ENCODE measurements at regions not wholly inside any gene's neighbourhood (a gene's known extent, or its start where the extent isn't known, plus 50 kb on each side); places are given as distances from the start of the nearest gene placed in this dataset.

- no peaks in the 10 kb centered on the region for H3K27me3 ChIP-seq (ENCODE audit: control insufficient read depth, insufficient read depth, low read length)
- POLR2A ChIA-PET, result no interaction called here
- H3K4me3 ChIP-seq (ENCODE audit: low read depth, low read length), result no peak overlapping the region
- no peak for TF ChIP-seq CTCF (IDR thresholded peaks at IDR 0.05; ENCODE audit: low read depth, low read length)
- H3K27ac ChIP-seq (ENCODE audit: low read depth, low read length), result no peak overlapping the region
- CTCF ChIA-PET, result no interaction called here
- no peak for DNase-seq (ENCODE audit: low read depth, low spot score)
- H3K9me3 ChIP-seq (ENCODE audit: control insufficient read depth, insufficient read depth, low read length), result peaks cover 13% of the 10 kb centered on the region
These were observed 709.4 kb upstream of the MDGA2 start for GRCh38 chr14:48384821-48385220.

GRCh38 chr14:48382961-48383360 is 707.6 kb upstream of the MDGA2 start:
- peaks cover 13% of the 10 kb centered on the region for H3K9me3 ChIP-seq (ENCODE audit: control insufficient read depth, insufficient read depth, low read length)
- DNase-seq (ENCODE audit: low read depth, low spot score), result no peak
- H3K27me3 ChIP-seq (ENCODE audit: control insufficient read depth, insufficient read depth, low read length), result no peaks in the 10 kb centered on the region
- ChIA-PET CTCF (no interaction called here), POLR2A (no interaction called here)
- TF ChIP-seq CTCF (IDR thresholded peaks at IDR 0.05; ENCODE audit: low read depth, low read length), result no peak
- H3K4me3 ChIP-seq (ENCODE audit: low read depth, low read length), result no peak overlapping the region
- no peak overlapping the region for H3K27ac ChIP-seq (ENCODE audit: low read depth, low read length)

- POLR2A ChIA-PET, result no interaction called here
- Histone ChIP-seq H3K27me3 (ENCODE audit: control insufficient read depth, insufficient read depth, low read length) (no peaks in the 10 kb centered on the region), H3K27ac (ENCODE audit: low read depth, low read length) (no peak overlapping the region), H3K9me3 (ENCODE audit: control insufficient read depth, insufficient read depth, low read length) (peaks cover 11% of the 10 kb centered on the region), H3K4me3 (ENCODE audit: low read depth, low read length) (no peak overlapping the region)
- no peak for DNase-seq (ENCODE audit: low read depth, low spot score)
- CTCF ChIA-PET, result no interaction called here
- no peak for TF ChIP-seq CTCF (IDR thresholded peaks at IDR 0.05; ENCODE audit: low read depth, low read length)
These were observed 703.1 kb upstream of the MDGA2 start for GRCh38 chr14:48378541-48378940.

GRCh38 chr14:48373981-48374380 is 698.6 kb upstream of the MDGA2 start:
- no peak for DNase-seq (ENCODE audit: low read depth, low spot score)
- TF ChIP-seq CTCF (IDR thresholded peaks at IDR 0.05; ENCODE audit: low read depth, low read length), result no peak
- ChIA-PET CTCF (no interaction called here), POLR2A (no interaction called here)
- H3K27ac ChIP-seq (ENCODE audit: low read depth, low read length), result no peak overlapping the region
- no peaks in the 10 kb centered on the region for H3K27me3 ChIP-seq (ENCODE audit: control insufficient read depth, insufficient read depth, low read length)
- no peak overlapping the region for H3K4me3 ChIP-seq (ENCODE audit: low read depth, low read length)
- H3K9me3 ChIP-seq (ENCODE audit: control insufficient read depth, insufficient read depth, low read length), result peaks cover 14% of the 10 kb centered on the region

- TF ChIP-seq CTCF (IDR thresholded peaks at IDR 0.05; ENCODE audit: low read depth, low read length), result no peak
- no peak overlapping the region for H3K4me3 ChIP-seq (ENCODE audit: low read depth, low read length)
- CTCF ChIA-PET, result no interaction called here
- peaks cover 6% of the 10 kb centered on the region for H3K9me3 ChIP-seq (ENCODE audit: control insufficient read depth, insufficient read depth, low read length)
- DNase-seq (ENCODE audit: low read depth, low spot score), result no peak
- POLR2A ChIA-PET, result no interaction called here
- H3K27me3 ChIP-seq (ENCODE audit: control insufficient read depth, insufficient read depth, low read length), result no peaks in the 10 kb centered on the region
- H3K27ac ChIP-seq (ENCODE audit: low read depth, low read length), result no peak overlapping the region
These were observed 675.6 kb upstream of the MDGA2 start for GRCh38 chr14:48350971-48351370.

Data from AG04450 (cell line).